HEK293 (cell line): ENCODE measurements at regions not wholly inside any gene's neighbourhood (a gene's known extent, or its start where the extent isn't known, plus 50 kb on each side); places are given as distances from the start of the nearest gene placed in this dataset.

Source experiments
- CTCF ChIA-PET: fragments of 350-600 bp; formaldehyde crosslinking; extraction: SDS; loops from one replicate; lab custom pipeline; 2021; ENCODE audit warnings: antibody characterized with exemption; lab: Yijun Ruan, JAX
- POLR2A ChIA-PET: fragments of 300-600 bp; formaldehyde crosslinking; extraction: SDS; loops from one replicate; lab custom pipeline; 2020; ENCODE audit warnings: antibody characterized with exemption, inconsistent platforms; lab: Yijun Ruan, JAX
- H3K27ac ChIP-seq: fragments of 200-500 bp; sonication (Bioruptor generic); 2 replicates; pipeline ENCODE4 v1.5.1; 2014; ENCODE audit warnings: low read depth, low read length, control low read depth, inconsistent platforms; ENCODE audit errors: extremely low read depth
- H3K36me3 ChIP-seq, 2 experiments: fragments of 200-500 bp in 1 of 2; sonication (Bioruptor generic) in 1 of 2; 1 replicate in 1 of 2; 2 replicates in 1 of 2; pipeline ENCODE4 v1.5.1; 2014 to 2017; ENCODE audit warnings: inconsistent platforms in 2 of 2, low read length in 2 of 2; ENCODE audit not compliant: control insufficient read depth in 2 of 2, insufficient read depth in 1 of 2
- H3K4me1 ChIP-seq: fragments of 200-500 bp; sonication (Bioruptor generic); 2 replicates; pipeline ENCODE4 v1.5.1; 2014; ENCODE audit warnings: mild to moderate bottlenecking, low read length, inconsistent platforms; ENCODE audit not compliant: control insufficient read depth, insufficient read depth
- H3K4me3 ChIP-seq: 2 replicates; pipeline ENCODE4 v1.5.1; 2011; ENCODE audit warnings: low read depth, mild to moderate bottlenecking, control low read depth, low read length, moderate library complexity
- H3K9me3 ChIP-seq: fragments of 200-500 bp; sonication (Bioruptor generic); 2 replicates; pipeline ENCODE4 v1.5.1; 2014; ENCODE audit warnings: low read depth, low read length, inconsistent platforms; ENCODE audit not compliant: control insufficient read depth, insufficient read depth
- EGR2 ChIP-seq: fragments of 450-650 bp; formaldehyde crosslinking; IDR thresholded peaks from 2 replicates; pipeline ENCODE4 v1.5.1; 2016; ENCODE audit warnings: low read depth, missing biosample characterization, missing genetic modification characterization
- GLIS1 ChIP-seq: fragments of 450-650 bp; formaldehyde crosslinking; IDR thresholded peaks from 2 replicates; pipeline ENCODE4 v1.5.1; 2016; ENCODE audit warnings: missing biosample characterization, missing genetic modification characterization
- IKZF3 ChIP-seq: fragments of 450-650 bp; IDR thresholded peaks from 2 replicates; pipeline ENCODE4 v1.5.0; 2018; ENCODE audit warnings: missing biosample characterization, mild to moderate bottlenecking, missing genetic modification characterization, moderate library complexity
- RBAK ChIP-seq: fragments of 450-650 bp; formaldehyde crosslinking; IDR thresholded peaks from 2 replicates; pipeline ENCODE4 v1.5.1; 2016; ENCODE audit warnings: missing biosample characterization, missing genetic modification characterization
- TCF7L2 ChIP-seq: IDR thresholded peaks from 2 replicates; pipeline ENCODE4 v1.6.1; 2011; ENCODE audit warnings: low read depth, mild to moderate bottlenecking, inconsistent platforms, low read length, moderate library complexity, borderline replicate concordance
- TSHZ1 ChIP-seq: fragments of 450-650 bp; formaldehyde crosslinking; IDR thresholded peaks from 2 replicates; pipeline ENCODE4 v1.5.1; 2016; ENCODE audit warnings: missing biosample characterization, missing genetic modification characterization, borderline replicate concordance
- WT1 ChIP-seq: fragments of 450-650 bp; formaldehyde crosslinking; IDR thresholded peaks from 2 replicates; pipeline ENCODE4 v1.5.1; 2016; ENCODE audit warnings: missing biosample characterization, missing genetic modification characterization
- YY1 ChIP-seq: fragments of 450-650 bp; formaldehyde crosslinking; IDR thresholded peaks from 2 replicates; pipeline ENCODE4 v1.5.1; 2018; ENCODE audit warnings: missing biosample characterization, missing genetic modification characterization
- ZBTB8A ChIP-seq: fragments of 450-650 bp; formaldehyde crosslinking; IDR thresholded peaks from 2 replicates; pipeline ENCODE4 v1.5.1; 2016; ENCODE audit warnings: missing biosample characterization, missing genetic modification characterization
- ZFP37 ChIP-seq: fragments of 450-650 bp; formaldehyde crosslinking; IDR thresholded peaks from 2 replicates; pipeline ENCODE4 v1.5.1; 2016; ENCODE audit warnings: missing biosample characterization, missing genetic modification characterization
- ZNF121 ChIP-seq: fragments of 450-650 bp; formaldehyde crosslinking; IDR thresholded peaks from 2 replicates; pipeline ENCODE4 v1.5.1; 2016; ENCODE audit warnings: missing biosample characterization, missing genetic modification characterization
- ZNF157 ChIP-seq: fragments of 450-650 bp; formaldehyde crosslinking; IDR thresholded peaks from 2 replicates; pipeline ENCODE4 v1.5.1; 2016; ENCODE audit warnings: missing biosample characterization, missing genetic modification characterization
- ZNF175 ChIP-seq: fragments of 450-650 bp; formaldehyde crosslinking; IDR thresholded peaks from 2 replicates; pipeline ENCODE4 v1.5.1; 2016; ENCODE audit warnings: missing biosample characterization, missing genetic modification characterization
- ZNF211 ChIP-seq: fragments of 450-650 bp; formaldehyde crosslinking; IDR thresholded peaks from 2 replicates; pipeline ENCODE4 v1.5.1; 2016; ENCODE audit warnings: low read depth, missing biosample characterization, missing genetic modification characterization
- ZNF239 ChIP-seq: fragments of 450-650 bp; formaldehyde crosslinking; IDR thresholded peaks from 2 replicates; pipeline ENCODE4 v1.5.1; 2016; ENCODE audit warnings: missing biosample characterization, missing genetic modification characterization
- ZNF37A ChIP-seq: fragments of 450-650 bp; IDR thresholded peaks from 2 replicates; pipeline ENCODE4 v1.5.1; 2018; ENCODE audit warnings: missing biosample characterization, missing genetic modification characterization
- ZNF391 ChIP-seq: fragments of 450-650 bp; formaldehyde crosslinking; IDR thresholded peaks from 2 replicates; pipeline ENCODE4 v1.5.1; 2016; ENCODE audit warnings: low read depth, missing biosample characterization, missing genetic modification characterization, borderline replicate concordance
- ZNF571 ChIP-seq: fragments of 450-650 bp; formaldehyde crosslinking; IDR thresholded peaks from 2 replicates; pipeline ENCODE4 v1.5.0; 2017; ENCODE audit warnings: missing biosample characterization, missing genetic modification characterization
- ZNF596 ChIP-seq: fragments of 450-650 bp; IDR thresholded peaks from 2 replicates; pipeline ENCODE4 v1.5.0; 2018; ENCODE audit warnings: missing biosample characterization, mild to moderate bottlenecking, missing genetic modification characterization, moderate library complexity
- ZNF600 ChIP-seq: fragments of 450-650 bp; formaldehyde crosslinking; IDR thresholded peaks from 2 replicates; pipeline ENCODE4 v1.5.1; 2016; ENCODE audit warnings: missing biosample characterization, missing genetic modification characterization
- ZNF629 ChIP-seq: fragments of 450-650 bp; formaldehyde crosslinking; IDR thresholded peaks from 2 replicates; pipeline ENCODE4 v1.5.1; 2017; ENCODE audit warnings: missing biosample characterization, missing genetic modification characterization
- ZNF701 ChIP-seq: fragments of 450-650 bp; formaldehyde crosslinking; IDR thresholded peaks from 2 replicates; pipeline ENCODE4 v1.5.1; 2016; ENCODE audit warnings: missing biosample characterization, missing genetic modification characterization
- ZNF768 ChIP-seq: fragments of 450-650 bp; formaldehyde crosslinking; IDR thresholded peaks from 2 replicates; pipeline ENCODE4 v1.5.1; 2018; ENCODE audit warnings: missing biosample characterization, mild to moderate bottlenecking, missing genetic modification characterization
- ZNF785 ChIP-seq: fragments of 450-650 bp; formaldehyde crosslinking; IDR thresholded peaks from 2 replicates; pipeline ENCODE4 v1.5.1; 2016; ENCODE audit warnings: missing biosample characterization, missing genetic modification characterization
- TF ChIP-seq, protein P1 (sequence below): fragments of 450-650 bp; formaldehyde crosslinking; IDR thresholded peaks from 2 replicates; pipeline ENCODE4 v1.5.1; 2016; ENCODE audit warnings: missing biosample characterization, missing genetic modification characterization
- TF ChIP-seq, protein P2 (sequence below): fragments of 450-650 bp; formaldehyde crosslinking; IDR thresholded peaks from 2 replicates; pipeline ENCODE4 v1.5.1; 2017; ENCODE audit warnings: missing biosample characterization, missing genetic modification characterization
- TF ChIP-seq, protein P3 (sequence below): fragments of 450-650 bp; IDR thresholded peaks from 2 replicates; pipeline ENCODE4 v1.5.1; 2018; ENCODE audit warnings: missing biosample characterization, mild to moderate bottlenecking, missing genetic modification characterization

GRCh38 chr13:112168761-112169160 lies 101.8 kb downstream of the SOX1 start:
- TF ChIP-seq IKZF3 (tag by site-specific recombination) (no peak), ZNF596 (tag by site-specific recombination) (no peak), GLIS1 (tag by site-specific recombination) (no peak), ZNF701 (tag by site-specific recombination) (no peak), ZFP37 (tag by site-specific recombination) (no peak), EGR2 (no peak), ZNF571 (tag by site-specific recombination) (no peak), ZNF391 (tag by site-specific recombination) (no peak)
- TF ChIP-seq, protein P1, sequence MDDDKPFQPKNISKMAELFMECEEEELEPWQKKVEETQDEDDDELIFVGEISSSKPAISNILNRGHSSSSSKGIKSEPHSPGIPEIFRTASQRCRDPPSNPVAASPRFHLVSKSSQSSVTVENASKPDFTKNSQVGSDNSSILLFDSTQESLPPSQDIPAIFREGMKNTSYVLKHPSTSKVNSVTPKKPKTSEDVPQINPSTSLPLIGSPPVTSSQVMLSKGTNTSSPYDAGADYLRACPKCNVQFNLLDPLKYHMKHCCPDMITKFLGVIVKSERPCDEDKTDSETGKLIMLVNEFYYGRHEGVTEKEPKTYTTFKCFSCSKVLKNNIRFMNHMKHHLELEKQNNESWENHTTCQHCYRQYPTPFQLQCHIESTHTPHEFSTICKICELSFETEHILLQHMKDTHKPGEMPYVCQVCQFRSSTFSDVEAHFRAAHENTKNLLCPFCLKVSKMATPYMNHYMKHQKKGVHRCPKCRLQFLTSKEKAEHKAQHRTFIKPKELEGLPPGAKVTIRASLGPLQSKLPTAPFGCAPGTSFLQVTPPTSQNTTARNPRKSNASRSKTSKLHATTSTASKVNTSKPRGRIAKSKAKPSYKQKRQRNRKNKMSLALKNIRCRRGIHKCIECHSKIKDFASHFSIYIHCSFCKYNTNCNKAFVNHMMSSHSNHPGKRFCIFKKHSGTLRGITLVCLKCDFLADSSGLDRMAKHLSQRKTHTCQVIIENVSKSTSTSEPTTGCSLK: no peak
- TF ChIP-seq, protein P2, sequence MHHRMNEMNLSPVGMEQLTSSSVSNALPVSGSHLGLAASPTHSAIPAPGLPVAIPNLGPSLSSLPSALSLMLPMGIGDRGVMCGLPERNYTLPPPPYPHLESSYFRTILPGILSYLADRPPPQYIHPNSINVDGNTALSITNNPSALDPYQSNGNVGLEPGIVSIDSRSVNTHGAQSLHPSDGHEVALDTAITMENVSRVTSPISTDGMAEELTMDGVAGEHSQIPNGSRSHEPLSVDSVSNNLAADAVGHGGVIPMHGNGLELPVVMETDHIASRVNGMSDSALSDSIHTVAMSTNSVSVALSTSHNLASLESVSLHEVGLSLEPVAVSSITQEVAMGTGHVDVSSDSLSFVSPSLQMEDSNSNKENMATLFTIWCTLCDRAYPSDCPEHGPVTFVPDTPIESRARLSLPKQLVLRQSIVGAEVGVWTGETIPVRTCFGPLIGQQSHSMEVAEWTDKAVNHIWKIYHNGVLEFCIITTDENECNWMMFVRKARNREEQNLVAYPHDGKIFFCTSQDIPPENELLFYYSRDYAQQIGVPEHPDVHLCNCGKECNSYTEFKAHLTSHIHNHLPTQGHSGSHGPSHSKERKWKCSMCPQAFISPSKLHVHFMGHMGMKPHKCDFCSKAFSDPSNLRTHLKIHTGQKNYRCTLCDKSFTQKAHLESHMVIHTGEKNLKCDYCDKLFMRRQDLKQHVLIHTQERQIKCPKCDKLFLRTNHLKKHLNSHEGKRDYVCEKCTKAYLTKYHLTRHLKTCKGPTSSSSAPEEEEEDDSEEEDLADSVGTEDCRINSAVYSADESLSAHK (tag by site-specific recombination): no peak
- POLR2A ChIA-PET: no interaction called here
- H3K36me3 ChIP-seq: no peaks in the 10 kb centered on the region
- H3K4me1 ChIP-seq: no peaks in the 10 kb centered on the region
- no peaks in the 10 kb centered on the region for H3K9me3 ChIP-seq
- no peak overlapping the region for H3K4me3 ChIP-seq
- CTCF ChIA-PET: no interaction called here
- no peak overlapping the region for H3K27ac ChIP-seq

DNA sequence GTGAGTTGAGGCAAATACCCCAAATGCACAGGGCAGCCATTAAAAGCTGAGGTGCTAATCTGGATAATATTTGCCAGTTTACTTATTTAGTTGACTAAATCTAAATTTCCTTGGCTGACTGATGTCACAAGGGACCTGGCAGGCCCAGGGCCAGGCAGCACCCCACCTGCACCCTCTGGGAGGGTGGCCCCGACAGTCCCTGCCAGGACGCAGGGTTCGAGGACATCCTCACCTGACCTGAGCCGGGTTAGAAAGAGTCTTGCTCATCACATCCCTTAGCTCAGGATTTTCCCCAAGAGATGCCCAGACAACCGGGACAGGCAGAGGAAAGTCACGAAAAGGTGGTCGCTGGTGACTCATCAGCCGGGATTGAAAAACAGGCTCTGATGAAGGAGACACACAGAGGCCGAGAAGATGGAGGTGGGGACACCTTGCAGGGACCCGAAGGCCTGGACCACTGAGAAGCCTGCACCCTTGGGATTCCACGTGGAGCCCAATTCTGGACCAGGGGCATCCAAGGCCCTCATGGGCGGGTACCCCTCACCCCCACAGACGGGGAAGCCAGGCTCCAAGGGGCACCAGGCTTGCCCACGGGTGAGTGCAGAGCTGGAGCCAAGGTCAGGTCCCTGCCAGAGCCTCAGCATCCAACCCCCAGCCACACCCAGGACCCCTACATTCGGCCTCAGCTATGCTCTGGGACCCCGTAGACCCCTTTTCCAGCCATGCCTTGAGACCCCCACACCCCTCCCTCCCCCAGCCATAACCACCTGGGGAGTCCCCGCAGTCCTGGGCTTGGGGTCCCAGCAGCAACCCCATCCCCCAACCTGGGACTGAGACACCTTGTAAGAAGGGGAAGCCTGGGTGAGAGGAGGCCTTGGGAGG lies 103.2 kb downstream of the SOX1 start:
- Histone ChIP-seq H3K36me3 (no peaks in the 10 kb centered on the region), H3K4me1 (no peaks in the 10 kb centered on the region), H3K27ac (no peak overlapping the region), H3K4me3 (no peak overlapping the region), H3K9me3 (no peaks in the 10 kb centered on the region)
- CTCF ChIA-PET: interaction anchor here (0.6 kb wide), 1 partner anchor 881 kb away, joined by 5 read pairs; no protein-coding TSS in a partner anchor
- POLR2A ChIA-PET: no interaction called here
- TF ChIP-seq ZNF600 (tag by site-specific recombination) (no peak), WT1 (tag by site-specific recombination) (no peak), ZNF239 (tag by site-specific recombination) (no peak), RBAK (tag by site-specific recombination) (no peak), TCF7L2 (no peak), ZNF785 (tag by site-specific recombination) (no peak), ZNF37A (tag by site-specific recombination) (no peak), ZNF175 (tag by site-specific recombination) (no peak), TSHZ1 (tag by site-specific recombination) (no peak), ZNF157 (tag by site-specific recombination) (no peak), ZNF121 (no peak), ZBTB8A (tag by site-specific recombination) (no peak), ZNF629 (no peak), ZNF211 (no peak), YY1 (tag by site-specific recombination) (no peak), ZNF768 (tag by site-specific recombination) (no peak)
- TF ChIP-seq, protein P3, sequence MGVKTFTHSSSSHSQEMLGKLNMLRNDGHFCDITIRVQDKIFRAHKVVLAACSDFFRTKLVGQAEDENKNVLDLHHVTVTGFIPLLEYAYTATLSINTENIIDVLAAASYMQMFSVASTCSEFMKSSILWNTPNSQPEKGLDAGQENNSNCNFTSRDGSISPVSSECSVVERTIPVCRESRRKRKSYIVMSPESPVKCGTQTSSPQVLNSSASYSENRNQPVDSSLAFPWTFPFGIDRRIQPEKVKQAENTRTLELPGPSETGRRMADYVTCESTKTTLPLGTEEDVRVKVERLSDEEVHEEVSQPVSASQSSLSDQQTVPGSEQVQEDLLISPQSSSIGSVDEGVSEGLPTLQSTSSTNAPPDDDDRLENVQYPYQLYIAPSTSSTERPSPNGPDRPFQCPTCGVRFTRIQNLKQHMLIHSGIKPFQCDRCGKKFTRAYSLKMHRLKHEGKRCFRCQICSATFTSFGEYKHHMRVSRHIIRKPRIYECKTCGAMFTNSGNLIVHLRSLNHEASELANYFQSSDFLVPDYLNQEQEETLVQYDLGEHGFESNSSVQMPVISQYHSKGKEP (tag by site-specific recombination): no peak
